PC-9 (cell line): ENCODE measurements at regions not wholly inside any gene's neighbourhood (a gene's known extent, or its start where the extent isn't known, plus 50 kb on each side); places are given as distances from the start of the nearest gene placed in this dataset.

Source experiments
- EZH2 ChIP-seq: fragments of 200-600 bp; sonication (generic); IDR thresholded peaks from 2 replicates; pipeline ENCODE4 v1.8.0; 2017; ENCODE audit warnings: antibody characterized with exemption, low read depth
- TF ChIP-seq, protein P1 (sequence below): fragments of 200-600 bp; sonication (generic); conservative IDR thresholded peaks from 2 replicates; pipeline ENCODE4 v1.6.1; 2017; ENCODE audit warnings: mixed run types, antibody characterized with exemption, mild to moderate bottlenecking, moderate library complexity

- no peak for TF ChIP-seq EZH2
- TF ChIP-seq, protein P1, sequence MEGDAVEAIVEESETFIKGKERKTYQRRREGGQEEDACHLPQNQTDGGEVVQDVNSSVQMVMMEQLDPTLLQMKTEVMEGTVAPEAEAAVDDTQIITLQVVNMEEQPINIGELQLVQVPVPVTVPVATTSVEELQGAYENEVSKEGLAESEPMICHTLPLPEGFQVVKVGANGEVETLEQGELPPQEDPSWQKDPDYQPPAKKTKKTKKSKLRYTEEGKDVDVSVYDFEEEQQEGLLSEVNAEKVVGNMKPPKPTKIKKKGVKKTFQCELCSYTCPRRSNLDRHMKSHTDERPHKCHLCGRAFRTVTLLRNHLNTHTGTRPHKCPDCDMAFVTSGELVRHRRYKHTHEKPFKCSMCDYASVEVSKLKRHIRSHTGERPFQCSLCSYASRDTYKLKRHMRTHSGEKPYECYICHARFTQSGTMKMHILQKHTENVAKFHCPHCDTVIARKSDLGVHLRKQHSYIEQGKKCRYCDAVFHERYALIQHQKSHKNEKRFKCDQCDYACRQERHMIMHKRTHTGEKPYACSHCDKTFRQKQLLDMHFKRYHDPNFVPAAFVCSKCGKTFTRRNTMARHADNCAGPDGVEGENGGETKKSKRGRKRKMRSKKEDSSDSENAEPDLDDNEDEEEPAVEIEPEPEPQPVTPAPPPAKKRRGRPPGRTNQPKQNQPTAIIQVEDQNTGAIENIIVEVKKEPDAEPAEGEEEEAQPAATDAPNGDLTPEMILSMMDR, result no peak
These were observed 157.6 kb upstream of the KLF4 start for GRCh38 chr9:107647141-107647540.
